ENCODE measurements at regions not wholly inside any gene's neighbourhood (a gene's known extent, or its start where the extent isn't known, plus 50 kb on each side); places are given as distances from the start of the nearest gene placed in this dataset.
"Not testable (repeated sequence)": the region's sequence is repeated elsewhere in the genome, so short reads cannot be mapped to it uniquely, and the experiment has no call there.

GRCh38 chr5:156019571-156020180, 307.3 kb upstream of the SGCD start:
- DNase-seq (ENCODE audit: low read depth in 2 of 3, low spot score in 1 of 3), result no peak

GRCh38 chr5:156020647-156021046, 306.3 kb upstream of the SGCD start:
- DNase-seq (ENCODE audit: low read depth in 2 of 3, low spot score in 1 of 3), result no peak

- no peak for DNase-seq (ENCODE audit: low read depth in 2 of 3, low spot score in 1 of 3)
Observed at GRCh38 chr5:156021866-156022265, 305.1 kb upstream of the SGCD start.

- DNase-seq (ENCODE audit: low read depth in 2 of 3, low spot score in 1 of 3), result no peak
Observed at GRCh38 chr5:156025656-156026055, 301.3 kb upstream of the SGCD start.

GRCh38 chr5:156031181-156031580, 295.8 kb upstream of the SGCD start:
- no peak for DNase-seq (ENCODE audit: low read depth in 2 of 3, low spot score in 1 of 3)

GRCh38 chr5:156036640-156037039, 290.3 kb upstream of the SGCD start:
- DNase-seq (ENCODE audit: low read depth in 2 of 3, low spot score in 1 of 3), result no peak

- no peak for DNase-seq (ENCODE audit: low read depth in 2 of 3, low spot score in 1 of 3)
Observed at GRCh38 chr5:156037151-156037909, 289.6 kb upstream of the SGCD start.

- DNase-seq (ENCODE audit: low read depth in 2 of 3, low spot score in 1 of 3), result no peak
Observed at GRCh38 chr5:156042726-156043125, 284.2 kb upstream of the SGCD start.

- DNase-seq (ENCODE audit: low read depth in 2 of 3, low spot score in 1 of 3), result no peak
Observed at GRCh38 chr5:156043351-156043750, 283.6 kb upstream of the SGCD start.

- no peak for DNase-seq (ENCODE audit: low read depth in 2 of 3, low spot score in 1 of 3)
Observed at GRCh38 chr5:156051972-156052371, 275.0 kb upstream of the SGCD start.

GRCh38 chr5:156052656-156053055, 274.3 kb upstream of the SGCD start:
- no peak for DNase-seq (ENCODE audit: low read depth in 2 of 3, low spot score in 1 of 3)

GRCh38 chr5:156053056-156053455, 273.9 kb upstream of the SGCD start:
- DNase-seq (ENCODE audit: low read depth in 2 of 3, low spot score in 1 of 3), result no peak

GRCh38 chr5:156076912-156077311, 250.1 kb upstream of the SGCD start:
- DNase-seq (ENCODE audit: low read depth in 2 of 3, low spot score in 1 of 3), result no peak

GRCh38 chr5:156087577-156088110, 239.3 kb upstream of the SGCD start:
- DNase-seq (ENCODE audit: low read depth in 2 of 3, low spot score in 1 of 3), result no peak

- not testable (repeated sequence) for DNase-seq (ENCODE audit: low read depth in 2 of 3, low spot score in 1 of 3)
Observed at GRCh38 chr5:156089955-156090940, 236.7 kb upstream of the SGCD start.

- no peak for DNase-seq (ENCODE audit: low read depth in 2 of 3, low spot score in 1 of 3)
Observed at GRCh38 chr5:156093024-156093423, 233.9 kb upstream of the SGCD start.

- DNase-seq (ENCODE audit: low read depth in 2 of 3, low spot score in 1 of 3), result no peak
Observed at GRCh38 chr5:156094001-156094400, 233.0 kb upstream of the SGCD start.

- DNase-seq (ENCODE audit: low read depth in 2 of 3, low spot score in 1 of 3), result no peak
Observed at GRCh38 chr5:156095709-156096241, 231.2 kb upstream of the SGCD start.

- DNase-seq (ENCODE audit: low read depth in 2 of 3, low spot score in 1 of 3), result no peak
Observed at GRCh38 chr5:156096259-156096658, 230.7 kb upstream of the SGCD start.

GRCh38 chr5:156103155-156103885, 223.6 kb upstream of the SGCD start:
- no peak for DNase-seq (ENCODE audit: low read depth in 2 of 3, low spot score in 1 of 3)

Measured in stimulated activated CD4-positive, alpha-beta T cell treated with anti-CD3 and anti-CD28 coated beads, Interleukin-12 subunit alpha, Interleukin-12 subunit beta, amount 100 ng/mL, for 48 hours (primary cell).